HG02884 (cell line): ENCODE measurements at regions not wholly inside any gene's neighbourhood (a gene's known extent, or its start where the extent isn't known, plus 50 kb on each side); places are given as distances from the start of the nearest gene placed in this dataset.
"Not testable (repeated sequence)": the region's sequence is repeated elsewhere in the genome, so short reads cannot be mapped to it uniquely, and the experiment has no call there.

Experiments
- ATAC-seq: cut with Tn5 transposase; IDR thresholded peaks from one replicate; pipeline ENCODE4 v1.9.1; 2021; ENCODE audit warnings: mild to moderate bottlenecking, moderate library complexity; ENCODE audit not compliant: unreplicated experiment

DNA sequence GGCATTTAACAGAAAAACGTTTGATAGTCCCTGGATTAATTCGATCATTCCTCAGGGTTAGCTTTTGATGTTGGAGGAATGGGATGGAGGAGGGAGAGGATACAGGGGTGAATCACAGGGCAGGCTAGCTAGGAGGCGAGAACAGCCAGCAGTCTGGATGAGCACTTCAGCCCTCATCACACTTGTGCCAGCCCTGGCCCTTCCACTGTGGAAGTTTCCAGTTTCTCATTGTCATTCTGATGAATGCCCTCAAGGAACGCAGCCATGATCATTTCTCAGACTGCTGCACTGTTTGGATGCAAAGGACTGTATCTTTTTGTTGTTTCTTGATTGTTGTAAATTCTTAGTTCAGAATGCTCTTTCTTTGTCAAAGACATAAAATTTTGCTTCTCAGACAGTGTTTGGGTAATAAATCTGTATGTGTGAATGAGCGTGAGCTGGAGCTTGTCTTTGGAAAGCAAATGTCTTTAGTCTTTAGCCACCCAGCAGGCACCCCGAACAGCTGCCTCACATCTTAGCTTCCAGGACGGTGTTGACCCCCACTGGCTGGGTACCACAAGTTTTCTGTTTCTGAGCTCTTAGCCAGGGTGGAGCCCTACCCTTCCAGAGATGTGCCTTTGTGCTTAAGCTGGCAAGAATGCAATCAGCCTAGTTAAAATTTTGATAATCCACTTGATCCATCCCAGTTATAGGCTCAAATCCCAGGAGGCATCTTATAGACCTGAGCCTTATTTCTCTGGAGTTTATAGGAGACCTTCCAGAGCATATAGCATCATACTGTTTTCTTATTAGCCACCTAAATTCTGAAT lies 121.1 kb downstream of the PDCD6IP start:
- no peak for ATAC-seq

DNA sequence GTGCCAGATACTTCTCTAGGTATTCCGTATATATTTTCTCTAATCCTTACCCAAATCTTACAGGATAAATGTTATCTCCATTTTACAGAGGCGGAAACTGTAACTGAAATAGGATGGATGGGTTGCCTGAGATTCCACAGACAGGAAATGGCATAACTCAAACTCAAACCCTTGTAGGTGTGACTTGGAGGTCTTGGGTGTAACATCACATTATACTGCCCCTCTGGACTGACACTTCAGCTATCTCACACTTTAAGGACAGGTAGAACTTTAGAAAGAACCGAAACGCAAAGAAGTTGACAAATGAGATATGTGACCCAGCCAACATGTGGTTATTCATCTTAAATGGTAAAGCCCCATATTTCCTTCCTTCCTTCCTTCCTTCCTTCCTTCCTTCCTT lies 122.1 kb downstream of the PDCD6IP start:
- ATAC-seq, result no peak

DNA sequence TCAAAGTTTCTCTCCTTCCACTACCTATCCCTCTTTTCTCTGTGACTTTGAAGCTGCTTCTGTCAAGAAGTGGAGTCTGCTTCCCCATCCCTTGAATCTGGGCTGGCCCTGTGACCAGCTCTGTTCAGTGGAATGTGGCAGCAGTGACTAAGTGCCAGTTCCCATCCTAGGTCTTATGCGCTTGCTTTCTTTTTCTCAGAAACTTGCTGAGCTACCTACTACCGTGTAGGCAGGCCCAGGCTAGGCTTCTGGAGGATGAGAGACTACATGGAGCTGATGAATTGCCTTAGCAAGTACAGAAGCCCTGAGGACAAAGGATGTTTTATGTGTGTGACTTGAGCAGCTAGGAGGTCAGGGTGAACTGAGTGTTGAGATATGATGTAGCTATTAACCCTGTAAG lies 123.2 kb downstream of the PDCD6IP start:
- ATAC-seq, result no peak

DNA sequence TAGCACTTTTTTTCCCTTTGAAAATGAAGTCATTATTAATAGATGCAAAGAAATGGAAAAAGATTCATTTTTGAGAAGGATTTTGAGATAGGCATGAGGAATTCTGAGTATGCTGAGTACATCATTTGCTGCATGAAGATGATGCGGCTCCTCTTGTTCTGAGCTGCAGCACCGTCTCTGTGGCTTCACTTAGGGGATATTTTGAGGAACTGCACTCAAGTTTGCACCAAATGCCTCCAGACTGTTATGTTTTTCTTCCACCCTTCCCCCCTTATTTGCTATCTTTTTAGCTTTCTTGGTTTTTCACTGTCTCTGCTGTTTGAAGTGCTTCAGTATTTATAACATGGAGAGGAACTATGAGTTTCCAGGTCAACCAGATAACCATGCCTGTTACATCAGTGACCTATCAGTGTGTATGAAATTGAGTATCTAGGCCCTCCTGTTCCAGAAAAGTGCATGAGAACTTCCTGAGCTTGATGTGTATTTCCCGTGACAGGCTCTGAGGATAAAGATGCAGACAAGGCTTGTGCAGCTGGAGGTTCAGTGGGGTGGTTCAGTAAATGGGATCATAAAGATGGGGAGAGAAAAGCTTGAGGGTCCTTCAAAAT lies 128.7 kb downstream of the PDCD6IP start:
- ATAC-seq, result no peak

DNA sequence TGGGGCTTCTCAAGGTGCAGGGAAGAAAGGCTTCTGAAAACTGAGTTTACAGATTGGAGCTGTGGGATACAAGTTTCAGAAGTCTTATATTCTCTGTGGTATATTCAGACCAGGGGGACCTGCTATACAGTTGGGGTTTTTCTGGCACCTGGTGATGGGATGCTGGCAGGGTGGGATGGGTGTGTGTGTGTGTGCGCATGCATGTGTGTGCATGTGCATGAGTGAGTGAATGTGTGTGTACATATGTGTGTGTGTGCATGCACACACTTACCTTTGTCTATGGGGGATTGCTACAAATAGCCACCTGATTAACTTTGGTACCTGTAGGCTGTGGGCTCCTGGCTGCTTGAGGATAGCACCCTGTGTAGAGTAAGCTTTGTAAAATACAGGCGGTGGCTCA lies 131.4 kb downstream of the PDCD6IP start:
- no peak for ATAC-seq

DNA sequence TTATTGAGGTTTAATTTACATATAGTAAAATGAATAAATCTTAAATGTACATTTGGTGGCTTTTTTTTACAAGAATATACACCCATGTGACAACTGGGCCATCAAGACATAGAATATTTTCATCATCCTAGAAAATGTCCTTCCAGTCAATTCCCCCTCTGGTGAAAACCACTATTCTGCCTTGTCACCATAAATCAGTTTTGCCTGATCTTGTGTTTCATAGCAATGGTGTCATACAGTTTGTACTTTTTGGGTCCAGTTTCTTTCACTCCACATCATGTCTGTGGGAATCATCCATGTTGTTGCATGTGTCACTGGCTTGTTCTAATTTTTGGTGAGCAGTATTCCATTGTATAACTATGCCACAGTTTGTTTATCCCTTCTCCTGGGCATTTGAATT lies 133.1 kb downstream of the PDCD6IP start:
- ATAC-seq, result no peak

DNA sequence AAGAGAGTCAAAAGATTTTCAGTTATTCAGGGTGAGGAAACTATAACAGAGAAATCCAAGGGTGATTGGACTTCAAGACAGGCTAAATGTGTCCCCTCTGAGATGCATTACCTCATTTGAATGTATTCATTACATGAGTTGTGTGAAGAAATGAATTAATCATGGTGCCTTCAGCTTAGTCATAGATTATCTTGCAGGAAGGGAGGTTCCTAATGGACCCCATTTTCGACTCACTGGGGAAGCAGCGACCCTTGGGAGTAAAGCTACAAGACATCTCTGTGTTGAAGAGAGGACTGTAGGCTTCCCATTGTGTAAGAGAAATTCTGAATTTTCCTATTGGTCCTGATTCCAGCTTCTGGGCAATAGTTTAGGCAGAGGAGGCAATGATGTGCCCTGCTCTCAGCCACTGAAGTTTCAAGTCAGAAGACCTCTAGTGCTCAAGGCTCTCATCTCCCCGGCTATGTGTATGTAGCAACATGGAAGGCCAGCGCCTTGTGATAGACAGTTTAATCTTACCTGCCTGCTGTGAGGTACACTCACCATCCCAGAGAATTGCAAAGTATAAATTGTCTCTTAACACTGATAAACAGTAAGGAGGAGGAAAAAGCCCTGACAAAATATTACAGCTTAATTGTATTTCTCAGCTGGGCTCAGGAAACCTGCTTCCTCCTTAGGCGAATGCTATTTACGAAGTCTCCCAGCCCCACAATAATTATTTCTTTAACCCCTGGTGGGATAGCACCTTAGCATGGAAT lies 133.8 kb downstream of the PDCD6IP start:
- no peak for ATAC-seq

DNA sequence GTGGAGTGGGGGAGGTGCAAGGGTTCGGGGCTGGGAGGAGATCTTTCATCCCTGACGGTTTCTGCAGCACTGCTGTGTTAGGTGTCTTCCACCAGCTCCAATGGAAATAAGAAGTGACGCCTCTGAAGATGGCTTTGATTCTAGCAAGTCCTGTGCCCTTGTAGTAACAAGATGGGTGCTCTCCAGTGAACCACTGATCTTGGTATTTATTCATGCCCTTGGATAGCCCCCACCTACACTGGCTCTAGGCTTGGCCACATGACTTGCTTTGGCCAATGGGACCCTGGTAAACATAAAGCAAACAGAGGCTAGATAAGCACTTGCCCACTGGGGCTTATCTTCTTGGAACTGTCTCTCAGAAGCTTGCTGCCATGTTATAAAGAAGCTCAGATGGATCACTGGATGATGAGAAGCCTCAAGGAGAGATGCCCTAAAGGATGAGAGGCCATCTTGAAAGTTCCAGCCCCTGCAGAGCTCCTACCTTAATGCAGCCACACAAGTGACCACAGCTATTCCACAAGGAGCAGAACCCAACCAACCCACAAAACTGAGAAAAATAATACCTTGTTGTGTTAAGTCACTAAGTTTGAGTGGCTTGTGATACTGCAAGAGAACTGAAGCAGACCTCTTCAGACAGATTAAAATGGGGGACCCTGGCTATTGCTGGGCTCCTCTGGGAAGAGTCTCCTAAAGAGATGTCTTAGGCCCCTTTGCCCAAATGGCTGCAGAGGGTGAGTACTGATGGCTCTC lies 137.9 kb downstream of the PDCD6IP start:
- no peak for ATAC-seq

DNA sequence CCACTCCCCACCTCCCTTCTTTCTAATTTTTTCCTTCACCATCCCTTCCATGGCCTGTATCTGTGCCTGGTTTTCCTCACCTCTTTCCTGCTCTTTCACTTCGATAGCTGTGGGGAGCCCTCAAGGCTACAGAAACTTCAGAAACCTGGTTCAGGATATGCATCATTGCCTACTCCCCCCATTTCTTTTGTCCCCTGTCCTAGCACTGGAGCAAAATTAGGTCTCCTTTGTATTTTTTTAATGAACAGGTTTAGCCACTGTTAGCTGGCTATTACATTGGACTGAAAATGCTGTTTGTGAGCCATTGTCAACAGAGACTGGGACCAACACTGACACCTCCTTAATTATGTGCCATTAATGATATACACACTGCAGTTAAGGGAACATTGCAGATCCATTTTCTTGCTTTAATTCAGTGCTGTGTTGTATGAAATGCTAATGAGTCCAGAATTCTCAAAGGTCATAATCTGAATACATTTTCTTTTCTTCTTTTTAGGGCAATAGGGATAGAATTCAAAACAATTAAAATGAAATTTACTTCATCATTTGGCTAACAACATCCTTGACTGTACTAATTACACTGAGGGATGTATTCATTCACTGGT lies 138.6 kb downstream of the PDCD6IP start:
- ATAC-seq, result no peak

DNA sequence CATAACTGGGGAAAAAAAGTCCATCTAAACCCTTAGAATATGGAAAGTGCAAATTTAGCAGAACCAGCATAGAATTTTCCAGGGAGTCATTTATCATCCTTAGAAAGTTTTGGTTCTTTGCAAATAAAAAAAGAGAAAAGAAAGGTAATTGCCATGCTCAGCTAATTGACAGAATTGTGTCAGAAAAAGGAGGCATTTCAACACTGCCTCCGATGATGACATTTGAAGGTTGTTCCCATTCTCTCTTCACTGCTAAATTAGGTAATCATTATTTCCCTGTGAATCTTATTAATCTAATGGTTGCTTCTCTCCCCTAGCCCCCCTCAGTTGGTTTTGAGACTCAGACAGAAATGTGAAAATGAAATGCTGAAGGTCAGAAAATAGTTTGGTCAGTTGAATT lies 139.2 kb downstream of the PDCD6IP start:
- ATAC-seq, result no peak

DNA sequence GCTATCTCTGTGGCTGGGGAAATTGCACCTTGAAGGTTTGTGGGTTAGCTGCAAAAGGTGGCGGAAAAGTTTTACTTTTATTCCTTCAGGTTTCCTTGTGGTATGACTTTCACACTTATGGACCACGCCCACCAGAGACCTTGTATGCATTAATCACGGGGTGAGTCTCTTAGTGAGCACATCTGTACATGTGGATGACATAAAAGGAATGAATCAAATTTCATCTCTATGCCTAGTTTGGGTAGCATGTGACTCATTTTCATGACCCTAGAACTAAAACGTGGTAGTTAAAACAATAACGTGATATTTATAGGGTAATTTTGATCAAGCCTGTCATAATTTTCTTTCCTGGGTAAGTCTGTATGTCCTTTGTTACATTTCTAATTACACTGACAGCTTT lies 141.7 kb downstream of the PDCD6IP start:
- no peak for ATAC-seq

DNA sequence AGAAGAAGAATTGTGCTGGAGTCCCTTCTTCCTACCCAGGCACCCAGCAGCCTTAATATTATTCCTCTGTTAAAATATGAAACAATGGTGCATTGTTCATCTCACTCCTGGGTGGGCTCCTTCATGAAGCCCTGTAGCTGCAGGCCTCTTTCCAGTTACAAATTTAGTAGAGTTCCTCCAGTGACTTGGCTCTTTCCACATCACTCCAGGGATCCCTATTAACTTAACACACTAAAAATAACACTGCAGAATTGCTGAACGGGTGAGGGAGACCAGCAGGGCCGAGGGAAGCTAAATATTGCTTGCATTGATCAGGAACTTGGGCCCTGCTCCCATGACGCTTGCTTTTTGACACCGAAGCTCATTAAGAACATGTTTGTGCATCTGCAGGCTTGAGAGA lies 142.3 kb downstream of the PDCD6IP start:
- no peak for ATAC-seq

DNA sequence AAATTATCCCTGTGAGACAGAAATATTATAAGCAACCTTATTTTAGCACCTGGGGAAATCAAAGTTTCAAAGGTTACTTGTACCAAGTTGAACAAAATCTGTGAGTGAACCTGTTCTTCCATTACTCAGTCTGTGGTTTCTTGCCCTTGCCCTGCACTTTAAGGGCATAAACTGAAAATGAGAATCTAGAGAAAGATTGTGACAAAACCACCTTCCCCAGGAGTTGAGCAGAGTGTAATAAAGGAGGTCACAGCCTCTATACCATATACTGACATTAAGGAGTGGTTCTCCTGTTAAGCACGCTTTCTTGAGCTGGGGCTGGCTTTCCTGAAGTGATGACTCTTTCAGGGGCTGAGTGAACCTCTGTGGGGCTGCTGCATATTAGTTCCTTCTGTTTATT lies 143.4 kb downstream of the PDCD6IP start:
- peak; percentile 49 for ATAC-seq

DNA sequence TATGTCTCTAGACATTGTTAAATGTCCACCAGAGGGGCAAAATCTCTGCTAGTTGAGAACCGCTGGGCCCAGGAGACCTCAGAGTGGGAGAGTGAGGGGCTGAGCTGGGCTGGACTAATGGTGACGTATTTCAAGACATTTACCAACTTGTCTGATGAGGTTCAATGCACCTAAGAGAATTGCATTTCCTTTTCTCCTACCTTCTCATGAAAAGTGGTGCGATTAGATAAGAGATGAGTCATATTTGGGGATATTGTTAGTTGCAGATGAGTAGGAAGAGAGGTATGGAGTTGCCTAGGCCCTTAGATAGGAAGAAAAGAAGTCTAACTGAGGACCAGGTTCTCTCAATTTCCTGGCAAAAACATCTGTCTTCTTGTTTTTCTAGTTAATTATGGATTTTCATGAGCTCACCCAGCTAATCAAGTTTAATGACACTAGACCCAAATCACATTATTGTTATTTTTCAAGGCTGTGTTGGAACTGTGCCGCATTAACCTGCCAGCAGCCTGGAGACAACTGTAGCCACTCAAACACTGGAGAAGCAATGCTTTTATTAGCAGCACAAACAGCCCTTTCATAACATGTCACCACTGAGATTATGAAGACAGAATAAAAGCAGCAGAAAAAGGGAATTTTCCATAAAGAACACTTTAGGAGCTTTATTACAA lies 144.2 kb downstream of the PDCD6IP start:
- ATAC-seq, result peak; percentile 61

DNA sequence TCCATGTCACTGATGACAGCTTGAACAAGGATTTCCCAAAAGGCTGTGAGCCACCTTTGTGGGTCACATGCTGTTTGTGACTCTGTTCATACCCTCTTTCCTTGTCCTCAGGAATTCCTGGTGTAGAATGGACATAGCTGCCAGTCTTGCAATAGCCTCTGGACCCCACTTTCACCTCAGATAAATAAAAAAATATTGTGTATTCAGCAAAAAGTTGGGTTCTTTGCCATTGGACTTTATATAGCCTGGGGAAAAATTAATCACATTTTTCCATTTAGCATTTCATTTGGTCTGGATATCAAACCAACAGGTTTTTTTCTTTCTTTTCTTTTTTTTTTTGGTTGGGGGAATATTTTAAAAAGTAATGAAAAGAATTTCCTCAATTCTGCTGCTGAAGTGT lies 144.8 kb downstream of the PDCD6IP start:
- no peak for ATAC-seq

DNA sequence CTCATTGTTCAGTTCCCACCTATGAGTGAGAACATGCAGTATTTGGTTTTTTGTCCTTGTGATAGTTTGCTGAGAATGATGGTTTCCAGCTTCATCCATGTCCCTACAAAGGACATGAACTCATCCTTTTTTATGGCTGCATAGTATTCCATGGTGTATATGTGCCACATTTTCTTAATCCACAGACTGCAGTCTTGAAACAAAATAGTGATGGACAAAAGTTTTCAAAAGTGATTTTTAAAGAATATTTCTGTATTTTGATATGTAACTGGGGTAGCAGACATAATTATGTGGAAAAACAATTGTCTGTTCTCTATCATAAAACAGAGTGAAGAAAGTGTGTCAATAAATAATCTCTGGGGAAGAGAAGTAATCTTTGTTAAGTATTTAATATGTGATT lies 148.2 kb downstream of the PDCD6IP start:
- ATAC-seq, result not testable (repeated sequence)

DNA sequence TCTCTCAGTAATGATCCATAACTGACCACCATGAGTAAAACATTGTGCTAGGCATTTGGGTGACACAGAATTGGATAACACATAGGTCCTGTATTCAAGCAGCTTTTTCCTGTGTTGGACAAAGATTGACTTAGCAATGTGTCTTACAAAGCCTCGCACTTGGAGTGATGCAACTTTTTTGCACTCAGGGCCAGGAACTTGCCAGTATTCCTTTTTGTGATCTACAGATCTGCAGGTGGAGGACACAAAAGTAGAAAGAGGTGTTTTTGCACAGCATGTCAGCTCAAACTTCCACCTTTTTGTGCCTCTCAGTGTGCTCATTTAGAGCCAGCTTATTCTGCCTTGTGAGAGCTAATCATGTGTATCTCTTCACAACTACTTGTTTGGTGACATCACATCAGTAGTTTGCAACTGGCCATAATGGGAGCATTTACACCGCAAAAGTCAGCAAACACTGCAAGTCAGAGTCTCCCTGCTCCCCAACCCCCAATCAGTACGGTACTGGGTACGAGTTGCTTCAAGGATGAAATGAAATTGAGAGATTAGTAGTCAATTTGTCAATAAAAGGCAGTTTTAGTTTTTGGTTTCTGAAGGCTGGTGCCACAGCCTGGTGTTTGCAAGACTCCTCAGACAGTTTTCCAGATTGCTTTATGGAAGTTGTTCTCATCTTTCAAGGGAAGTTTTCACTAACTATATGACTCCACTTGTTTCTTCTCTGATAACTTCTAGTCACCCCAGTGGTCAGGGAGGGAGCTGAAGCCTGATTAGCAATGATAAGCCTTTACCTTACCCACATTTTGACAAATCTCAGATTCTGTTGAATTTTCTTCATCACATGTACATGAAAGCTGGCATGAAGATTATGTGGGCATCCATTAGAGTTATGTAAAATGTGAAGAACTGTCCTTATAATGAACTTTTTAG lies 149.1 kb downstream of the PDCD6IP start:
- no peak for ATAC-seq

DNA sequence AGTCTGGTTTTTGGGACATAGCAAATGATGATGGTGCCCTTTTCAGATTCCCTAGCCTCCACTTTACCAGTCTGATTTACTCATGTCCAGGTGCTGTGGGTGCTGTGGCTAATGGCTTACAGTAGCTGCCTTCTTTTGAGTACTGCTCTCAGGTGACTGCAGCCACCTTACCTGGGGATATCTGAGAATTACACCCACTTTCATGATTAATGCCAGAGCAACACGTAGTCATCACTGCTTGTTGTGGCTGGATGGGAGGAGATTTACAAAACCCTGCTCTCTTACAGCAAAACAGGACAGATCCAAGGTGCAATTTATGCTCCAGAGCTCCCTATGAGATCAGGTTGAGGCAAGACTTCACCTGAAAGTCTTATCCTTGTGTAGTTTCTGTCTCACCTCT lies 150.6 kb downstream of the PDCD6IP start:
- no peak for ATAC-seq

DNA sequence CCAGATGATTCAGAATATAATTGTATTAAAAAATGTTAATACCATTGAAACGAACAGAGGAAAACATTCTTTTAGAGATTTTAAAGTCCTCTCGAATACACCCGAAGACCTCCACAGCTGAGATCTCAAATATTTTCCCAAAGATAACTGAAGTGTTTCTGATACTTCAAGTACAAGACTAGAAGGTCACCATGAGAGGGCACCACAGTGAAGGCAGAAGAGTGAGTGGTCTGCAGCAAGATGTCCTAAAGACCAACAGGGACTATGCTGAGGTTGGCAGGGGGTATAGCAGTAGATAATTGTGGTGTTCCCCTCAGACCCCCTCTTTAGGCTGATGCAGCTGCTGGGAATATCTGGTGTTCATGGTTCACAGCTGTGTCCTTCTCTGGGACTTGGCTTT lies 156.5 kb downstream of the PDCD6IP start:
- no peak for ATAC-seq
